Activated naive CD4-positive, alpha-beta T cell treated with anti-CD3 and anti-CD28 coated beads, Interleukin-2, amount 50 U/mL, for 24 hours (primary cell): ENCODE measurements at regions not wholly inside any gene's neighbourhood (a gene's known extent, or its start where the extent isn't known, plus 50 kb on each side); places are given as distances from the start of the nearest gene placed in this dataset.

Source experiments
- H3K27ac Mint-ChIP-seq: one replicate; pipeline ENCODE4 v1.8.0; 2021; ENCODE audit warnings: mild to moderate bottlenecking, mixed read lengths
- H3K27me3 Mint-ChIP-seq: one replicate; pipeline ENCODE4 v1.8.0; 2021; ENCODE audit warnings: mixed read lengths
- H3K36me3 Mint-ChIP-seq: one replicate; pipeline ENCODE4 v1.8.0; 2021; ENCODE audit warnings: mixed read lengths
- H3K4me1 Mint-ChIP-seq: one replicate; pipeline ENCODE4 v1.8.0; 2021; ENCODE audit warnings: mixed read lengths
- H3K4me3 Mint-ChIP-seq: one replicate; pipeline ENCODE4 v1.8.0; 2021; ENCODE audit warnings: mild to moderate bottlenecking, mixed read lengths
- H3K9me3 Mint-ChIP-seq: one replicate; pipeline ENCODE4 v1.8.0; 2021; ENCODE audit warnings: mixed read lengths

DNA sequence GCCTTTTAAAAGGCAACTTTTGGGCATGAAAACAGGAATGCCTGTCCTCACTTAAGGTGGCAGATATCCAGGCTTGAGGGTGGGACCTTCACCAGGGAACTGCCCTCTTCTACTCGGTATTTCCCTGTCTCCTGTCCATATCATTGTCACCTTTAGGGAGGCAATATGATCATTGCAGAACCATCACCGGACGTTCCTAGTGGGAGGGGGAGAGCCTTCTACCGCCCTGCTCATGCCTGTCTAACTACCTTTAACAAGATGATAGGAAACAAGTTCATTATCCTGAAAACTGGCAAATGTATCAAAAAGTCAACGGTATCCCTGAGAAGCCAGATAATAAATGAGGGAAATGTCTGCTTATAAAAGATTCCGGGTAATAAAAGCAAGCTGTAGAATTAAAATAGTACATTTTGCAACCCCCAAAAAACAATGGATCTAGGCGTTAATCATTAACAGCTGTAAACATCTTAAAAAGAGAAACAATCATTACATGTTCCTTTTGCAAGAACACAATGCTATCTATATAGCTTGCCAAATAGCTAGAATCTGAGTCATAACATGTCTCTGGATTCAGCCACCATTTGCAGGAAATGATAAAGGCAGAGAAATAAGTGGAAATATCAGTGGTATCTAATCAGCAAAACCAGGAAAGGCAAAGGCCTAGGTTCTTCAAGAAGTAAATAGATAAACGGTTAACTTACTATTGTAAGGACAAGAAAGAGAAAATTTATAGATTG, 852.9 kb upstream of the ADGRL4 start:
- Mint-ChIP-seq H3K4me3 (no peak overlapping the region), H3K4me1 (no peaks in the 10 kb centered on the region), H3K27ac (no peak overlapping the region), H3K27me3 (no peaks in the 10 kb centered on the region), H3K9me3 (no peaks in the 10 kb centered on the region), H3K36me3 (no peaks in the 10 kb centered on the region)

DNA sequence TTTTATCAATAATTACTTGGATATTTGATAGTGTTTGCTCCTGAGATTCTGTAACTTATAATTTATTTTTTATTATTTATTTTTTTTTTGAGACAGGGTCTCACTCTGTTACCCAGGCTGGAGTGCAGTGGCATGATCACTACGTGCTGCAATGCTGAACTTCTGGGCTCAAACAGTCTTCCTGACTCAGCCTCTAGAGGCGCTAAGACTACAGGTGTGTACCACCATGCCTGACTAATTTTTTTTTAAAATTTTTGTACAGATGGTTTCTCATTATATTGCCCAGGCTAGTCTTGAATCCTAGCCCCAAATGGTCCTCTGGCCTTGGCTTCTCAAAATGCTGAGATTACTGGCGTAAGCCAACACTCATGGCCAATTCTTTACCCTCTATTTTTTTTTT, 845.5 kb upstream of the ADGRL4 start:
- Mint-ChIP-seq H3K27me3 (no peaks in the 10 kb centered on the region), H3K27ac (no peak overlapping the region), H3K4me3 (no peak overlapping the region), H3K36me3 (no peaks in the 10 kb centered on the region), H3K4me1 (no peaks in the 10 kb centered on the region), H3K9me3 (no peaks in the 10 kb centered on the region)

DNA sequence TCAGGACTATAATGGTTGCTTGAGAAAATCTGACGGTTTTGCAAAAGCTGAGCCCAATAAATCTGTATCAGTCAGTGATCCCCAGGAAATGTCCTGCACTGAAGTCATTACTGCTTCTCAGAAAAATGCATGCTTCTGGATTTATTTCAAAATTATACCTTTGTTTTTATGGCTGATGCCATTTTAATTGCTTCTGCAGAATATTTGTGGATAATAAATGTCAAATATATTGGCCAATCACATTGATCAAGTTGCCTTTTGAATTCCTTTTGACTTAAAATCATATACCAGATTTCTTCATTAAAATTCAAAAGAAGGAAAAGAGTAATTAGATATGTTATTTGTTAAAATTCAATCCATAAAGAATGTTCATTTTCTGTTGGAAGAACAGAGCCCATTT, 842.9 kb upstream of the ADGRL4 start:
- Mint-ChIP-seq H3K27me3 (no peaks in the 10 kb centered on the region), H3K4me1 (no peaks in the 10 kb centered on the region), H3K27ac (no peak overlapping the region), H3K9me3 (peaks cover 4% of the 10 kb centered on the region), H3K4me3 (no peak overlapping the region), H3K36me3 (no peaks in the 10 kb centered on the region)

DNA sequence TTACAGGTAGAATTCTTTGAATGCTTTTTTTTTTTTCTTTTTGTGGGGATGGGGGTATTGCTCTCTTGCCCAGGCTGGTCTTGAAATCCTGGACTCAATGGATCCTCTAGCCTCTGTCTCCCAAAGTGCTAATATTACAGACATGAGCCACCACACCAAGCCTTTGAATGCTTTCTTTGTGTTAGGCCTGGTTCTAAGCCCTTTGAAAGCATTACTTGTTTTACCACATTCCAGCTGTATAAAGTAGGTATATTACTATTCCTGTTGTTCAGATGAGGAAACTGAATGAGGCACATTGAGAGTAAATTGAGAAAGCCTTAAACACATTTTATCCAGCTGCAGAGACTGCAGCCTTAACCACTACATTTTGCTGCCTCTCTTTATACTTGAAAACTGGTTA, 841.8 kb upstream of the ADGRL4 start:
- H3K4me3 Mint-ChIP-seq: no peak overlapping the region
- no peak overlapping the region for H3K27ac Mint-ChIP-seq
- H3K36me3 Mint-ChIP-seq: no peaks in the 10 kb centered on the region
- no peaks in the 10 kb centered on the region for H3K27me3 Mint-ChIP-seq
- H3K4me1 Mint-ChIP-seq: no peaks in the 10 kb centered on the region
- peaks cover 4% of the 10 kb centered on the region for H3K9me3 Mint-ChIP-seq

DNA sequence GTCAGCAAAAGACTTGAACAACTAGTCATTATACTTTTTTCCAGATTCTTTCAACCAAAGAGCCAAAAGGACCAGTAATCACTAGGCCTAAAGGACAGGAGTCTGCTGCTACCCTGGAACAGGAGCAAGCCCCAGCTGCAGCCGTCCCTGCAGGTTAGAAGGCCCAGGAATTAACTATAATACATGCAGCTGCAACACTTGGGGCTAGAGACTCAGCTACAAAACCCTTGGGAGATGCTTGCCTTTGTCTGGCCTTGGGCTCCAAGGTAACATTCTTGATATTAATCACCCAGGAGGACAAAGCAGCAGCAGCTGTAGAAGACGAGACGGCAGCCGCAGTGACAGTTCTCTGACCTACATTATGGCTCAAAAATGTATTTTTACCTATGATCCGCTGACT, 841.2 kb upstream of the ADGRL4 start:
- H3K4me1 Mint-ChIP-seq: no peaks in the 10 kb centered on the region
- H3K9me3 Mint-ChIP-seq: peaks cover 4% of the 10 kb centered on the region
- H3K4me3 Mint-ChIP-seq: no peak overlapping the region
- no peaks in the 10 kb centered on the region for H3K27me3 Mint-ChIP-seq
- no peaks in the 10 kb centered on the region for H3K36me3 Mint-ChIP-seq
- H3K27ac Mint-ChIP-seq: no peak overlapping the region

DNA sequence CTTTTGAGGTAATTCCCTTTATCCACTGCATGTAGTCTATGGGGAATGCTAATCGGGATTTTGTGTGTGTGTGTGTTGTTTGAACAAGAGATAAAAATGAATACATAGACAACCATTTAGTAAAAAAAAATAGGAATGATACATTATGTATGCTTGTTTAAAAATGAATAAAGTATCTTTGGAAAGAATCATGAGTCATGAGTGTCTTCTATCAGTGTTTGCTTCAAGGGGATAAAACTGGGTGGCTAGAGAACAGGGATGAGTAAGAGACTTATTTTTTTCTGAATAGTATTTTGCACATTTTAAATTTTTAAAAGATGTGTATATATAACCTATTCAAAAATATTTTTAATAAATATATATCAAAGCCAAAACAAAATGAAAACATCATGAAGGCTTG, 839.4 kb upstream of the ADGRL4 start:
- Mint-ChIP-seq H3K9me3 (peaks cover 4% of the 10 kb centered on the region), H3K4me3 (no peak overlapping the region), H3K36me3 (no peaks in the 10 kb centered on the region), H3K4me1 (no peaks in the 10 kb centered on the region), H3K27me3 (no peaks in the 10 kb centered on the region), H3K27ac (no peak overlapping the region)

DNA sequence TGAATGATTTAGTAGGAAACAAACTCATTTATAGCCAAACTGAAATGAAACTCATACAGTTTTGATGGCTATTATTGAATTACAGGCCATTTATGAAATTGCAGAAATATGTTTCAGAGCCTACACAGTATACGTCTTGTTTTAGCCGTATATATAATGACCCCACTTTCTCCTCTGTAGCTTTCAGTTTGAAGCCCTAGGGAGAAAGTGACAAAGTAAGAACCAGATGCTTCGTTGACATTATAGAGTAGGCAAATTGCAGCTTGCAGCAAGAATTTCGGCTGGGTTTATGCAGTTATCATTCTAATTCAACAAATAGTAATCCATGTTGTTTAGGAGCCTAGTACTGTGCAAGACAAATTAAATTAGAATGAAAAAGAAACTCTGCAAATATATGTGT, 836.3 kb upstream of the ADGRL4 start:
- H3K36me3 Mint-ChIP-seq: no peaks in the 10 kb centered on the region
- H3K9me3 Mint-ChIP-seq: peaks cover 4% of the 10 kb centered on the region
- H3K4me3 Mint-ChIP-seq: no peak overlapping the region
- H3K4me1 Mint-ChIP-seq: no peaks in the 10 kb centered on the region
- no peak overlapping the region for H3K27ac Mint-ChIP-seq
- no peaks in the 10 kb centered on the region for H3K27me3 Mint-ChIP-seq

DNA sequence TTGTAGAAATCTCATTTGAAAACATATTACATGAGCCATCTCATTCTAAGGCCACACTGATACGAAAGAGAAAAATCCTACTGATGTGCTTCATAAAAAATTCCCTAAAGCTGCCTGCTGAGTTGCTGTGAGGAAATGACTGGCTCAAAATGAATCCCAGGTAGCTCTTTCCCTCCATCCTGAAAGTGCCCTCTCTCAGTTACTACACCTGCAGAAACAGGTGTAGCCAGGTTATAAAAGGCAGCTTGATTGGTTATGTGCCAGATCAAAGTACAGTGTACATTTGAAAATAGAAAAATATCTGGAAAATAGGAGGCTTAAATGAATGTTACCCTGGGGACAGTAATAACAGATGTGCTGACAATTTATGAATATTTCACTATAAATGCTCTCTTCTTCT, 833.4 kb upstream of the ADGRL4 start:
- Mint-ChIP-seq H3K9me3 (peaks cover 4% of the 10 kb centered on the region), H3K27me3 (no peaks in the 10 kb centered on the region), H3K4me3 (no peak overlapping the region), H3K36me3 (no peaks in the 10 kb centered on the region), H3K4me1 (no peaks in the 10 kb centered on the region), H3K27ac (no peak overlapping the region)

DNA sequence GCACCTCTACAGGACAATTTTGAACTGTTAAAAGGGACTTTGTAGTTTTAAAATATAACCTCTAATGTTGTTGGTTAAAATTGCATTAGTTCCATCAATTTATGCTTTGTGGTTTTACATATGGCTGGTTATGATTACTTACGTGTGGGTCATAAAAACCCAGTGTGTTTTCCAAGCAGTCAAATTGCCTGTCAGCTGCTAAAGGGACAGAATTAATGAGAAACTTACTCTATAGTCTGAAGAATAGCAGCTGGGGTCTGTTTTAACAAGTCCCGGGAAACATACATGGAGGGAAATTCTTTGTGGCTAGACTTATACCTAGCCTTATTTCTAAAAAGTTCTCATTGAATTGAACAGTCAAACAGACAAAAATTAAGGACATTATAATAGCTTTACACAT, 820.9 kb upstream of the ADGRL4 start:
- no peaks in the 10 kb centered on the region for H3K4me1 Mint-ChIP-seq
- no peaks in the 10 kb centered on the region for H3K27me3 Mint-ChIP-seq
- H3K9me3 Mint-ChIP-seq: no peaks in the 10 kb centered on the region
- H3K27ac Mint-ChIP-seq: no peak overlapping the region
- no peaks in the 10 kb centered on the region for H3K36me3 Mint-ChIP-seq
- no peak overlapping the region for H3K4me3 Mint-ChIP-seq

DNA sequence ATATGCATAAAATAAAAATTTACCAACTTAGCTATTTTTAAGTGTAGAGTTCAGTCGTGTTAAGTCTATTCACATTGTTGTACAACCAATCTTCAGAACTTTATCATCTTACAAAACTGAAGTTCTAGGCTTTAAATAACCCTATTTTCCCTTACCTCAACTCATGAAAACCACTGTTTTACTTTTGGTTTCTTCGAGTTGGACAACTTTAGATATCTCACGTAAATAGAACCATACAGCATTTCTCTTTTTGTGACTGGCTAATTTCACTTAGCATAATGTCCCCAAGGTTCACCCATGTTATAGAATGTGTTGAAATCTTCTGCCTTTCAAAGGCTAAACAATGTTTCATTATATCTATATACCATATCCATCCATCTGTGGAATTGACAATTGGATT, 819.0 kb upstream of the ADGRL4 start:
- Mint-ChIP-seq H3K9me3 (no peaks in the 10 kb centered on the region), H3K27ac (no peak overlapping the region), H3K27me3 (no peaks in the 10 kb centered on the region), H3K4me1 (no peaks in the 10 kb centered on the region), H3K4me3 (no peak overlapping the region), H3K36me3 (no peaks in the 10 kb centered on the region)

DNA sequence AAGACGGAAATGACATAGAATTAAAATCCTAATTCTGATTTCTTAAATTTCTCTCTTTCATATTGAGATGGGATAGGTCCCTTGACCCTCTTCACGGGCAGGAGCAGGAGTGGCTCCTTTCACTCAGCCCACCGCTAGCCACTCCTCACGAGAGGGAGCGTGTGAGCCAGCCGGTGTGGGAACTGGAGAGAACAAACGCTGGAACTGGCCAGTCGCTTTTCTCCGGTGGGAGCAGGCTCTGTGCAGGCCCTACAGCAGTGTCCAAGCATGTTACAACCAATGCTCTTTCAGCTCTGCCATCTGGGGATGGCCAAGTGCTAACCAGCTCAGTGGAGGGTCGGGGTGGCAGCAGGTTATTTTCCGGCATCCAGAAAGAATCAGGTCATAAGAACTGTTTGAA, 815.5 kb upstream of the ADGRL4 start:
- no peaks in the 10 kb centered on the region for H3K27me3 Mint-ChIP-seq
- no peak overlapping the region for H3K4me3 Mint-ChIP-seq
- no peak overlapping the region for H3K27ac Mint-ChIP-seq
- no peaks in the 10 kb centered on the region for H3K4me1 Mint-ChIP-seq
- H3K36me3 Mint-ChIP-seq: no peaks in the 10 kb centered on the region
- no peaks in the 10 kb centered on the region for H3K9me3 Mint-ChIP-seq

DNA sequence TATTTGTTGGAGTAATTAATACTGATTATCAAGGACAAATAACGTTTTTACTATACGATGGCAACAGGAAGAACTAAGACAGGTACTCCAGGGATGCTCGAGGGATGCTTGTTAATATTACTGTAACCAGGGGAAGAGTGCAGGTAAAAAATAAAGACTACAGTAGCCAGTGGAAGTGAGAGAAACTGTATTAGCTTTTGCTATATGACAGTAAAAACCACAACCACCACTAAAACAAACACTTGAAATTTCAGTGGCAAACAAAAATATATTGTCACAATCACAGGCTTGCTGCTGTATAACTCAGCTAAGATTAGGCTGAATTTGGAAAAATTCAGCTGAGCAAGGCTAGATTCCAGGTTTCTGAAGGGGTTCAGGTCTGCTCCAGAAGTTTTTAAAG, 812.6 kb upstream of the ADGRL4 start:
- Mint-ChIP-seq H3K36me3 (no peaks in the 10 kb centered on the region), H3K9me3 (no peaks in the 10 kb centered on the region), H3K4me3 (no peak overlapping the region), H3K27ac (no peak overlapping the region), H3K4me1 (no peaks in the 10 kb centered on the region), H3K27me3 (no peaks in the 10 kb centered on the region)

DNA sequence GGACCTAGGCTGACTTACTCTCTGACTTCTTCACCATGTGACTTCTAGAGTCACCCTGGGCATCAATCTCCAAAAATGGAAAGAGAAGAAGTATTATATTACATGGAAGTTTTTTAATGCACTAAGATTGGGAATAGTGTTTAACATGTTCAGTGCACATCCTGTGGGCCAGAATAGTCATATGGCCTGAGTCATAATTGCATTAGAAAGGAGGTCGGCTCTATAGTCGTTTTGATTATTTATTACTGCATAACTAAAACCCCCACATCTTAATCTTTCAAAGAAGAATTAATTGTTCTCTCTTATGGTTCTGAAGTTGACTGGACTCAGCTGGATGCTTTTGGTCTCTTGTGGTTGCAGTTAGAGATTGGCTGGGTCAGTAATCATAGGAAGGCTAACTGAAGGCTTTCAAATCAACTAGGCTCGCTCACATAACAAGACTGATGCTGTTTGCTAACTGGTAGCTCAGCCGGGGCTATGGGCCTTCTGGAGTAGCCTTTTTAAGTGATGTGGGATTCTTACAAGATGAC, 810.6 kb upstream of the ADGRL4 start:
- Mint-ChIP-seq H3K4me3 (no peak overlapping the region), H3K27ac (no peak overlapping the region), H3K36me3 (no peaks in the 10 kb centered on the region), H3K9me3 (no peaks in the 10 kb centered on the region), H3K27me3 (no peaks in the 10 kb centered on the region), H3K4me1 (no peaks in the 10 kb centered on the region)

DNA sequence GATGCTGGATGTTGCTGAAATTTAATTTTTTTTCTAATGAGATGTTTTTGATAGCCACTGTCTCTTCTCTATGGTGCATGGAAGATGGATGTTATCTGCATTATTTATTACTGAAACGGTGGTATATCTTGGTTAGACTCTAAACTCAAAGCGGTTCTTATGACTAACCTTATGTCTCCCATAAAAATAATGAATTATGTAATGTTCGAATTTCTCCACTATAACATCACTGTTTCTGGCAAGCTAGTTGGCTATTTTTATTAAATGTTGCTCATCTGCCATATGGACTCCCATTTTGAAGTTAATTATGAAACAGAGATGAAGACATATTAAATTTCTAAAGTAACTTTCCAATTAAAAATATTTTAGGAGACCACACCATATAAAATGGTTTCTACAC, 808.6 kb upstream of the ADGRL4 start:
- no peaks in the 10 kb centered on the region for H3K9me3 Mint-ChIP-seq
- H3K36me3 Mint-ChIP-seq: no peaks in the 10 kb centered on the region
- H3K4me3 Mint-ChIP-seq: no peak overlapping the region
- H3K27ac Mint-ChIP-seq: no peak overlapping the region
- H3K4me1 Mint-ChIP-seq: no peaks in the 10 kb centered on the region
- no peaks in the 10 kb centered on the region for H3K27me3 Mint-ChIP-seq

DNA sequence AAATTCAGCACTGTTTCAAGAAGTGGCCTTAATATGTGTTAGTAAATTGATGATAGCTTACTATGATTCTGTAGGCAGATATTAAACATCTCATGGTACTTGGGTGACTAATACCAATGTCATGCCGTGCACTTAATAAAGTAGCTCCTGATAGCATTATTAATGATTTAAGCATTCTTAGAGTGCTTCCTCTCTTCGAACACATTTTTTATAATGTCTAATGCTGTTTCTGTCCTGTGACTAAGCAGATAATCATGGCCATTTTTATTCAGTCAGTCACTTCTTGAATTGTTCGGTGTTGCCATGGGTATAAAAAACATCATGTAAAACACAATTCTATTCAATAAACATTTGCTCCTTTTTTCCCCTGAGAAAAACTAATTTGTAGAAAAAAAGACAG, 804.6 kb upstream of the ADGRL4 start:
- Mint-ChIP-seq H3K9me3 (no peaks in the 10 kb centered on the region), H3K27me3 (no peaks in the 10 kb centered on the region), H3K27ac (no peak overlapping the region), H3K4me1 (no peaks in the 10 kb centered on the region), H3K4me3 (no peak overlapping the region), H3K36me3 (no peaks in the 10 kb centered on the region)

DNA sequence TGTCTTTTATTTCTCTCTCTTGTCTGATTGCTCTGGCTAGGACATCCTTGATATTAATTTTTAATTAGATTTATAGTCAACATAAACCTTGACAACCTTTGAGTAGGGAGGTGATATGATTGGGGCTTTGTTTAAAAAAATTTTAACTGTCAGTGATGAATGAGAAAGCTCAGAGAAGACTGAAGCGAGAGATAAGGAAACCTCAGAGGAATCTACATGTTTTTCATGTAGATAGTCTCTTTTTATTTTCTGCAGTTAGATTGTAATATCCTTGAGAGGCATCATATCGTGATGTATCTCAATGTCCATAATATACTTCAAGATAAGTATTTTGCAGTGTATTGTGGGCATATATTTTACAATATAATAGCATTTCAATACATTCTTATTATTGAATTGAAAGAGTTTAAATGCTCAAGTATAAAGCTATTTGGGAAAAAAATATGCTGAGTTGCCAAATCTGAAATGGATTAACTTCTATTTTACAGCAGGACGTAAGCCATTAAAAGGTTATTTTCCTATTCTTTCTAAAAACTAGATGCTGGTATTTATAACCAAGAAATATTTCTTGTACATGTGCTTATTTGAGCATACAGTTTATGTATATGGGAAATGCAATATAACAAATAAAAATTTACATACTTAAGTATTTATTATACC, 802.4 kb upstream of the ADGRL4 start:
- no peaks in the 10 kb centered on the region for H3K27me3 Mint-ChIP-seq
- no peak overlapping the region for H3K4me3 Mint-ChIP-seq
- H3K4me1 Mint-ChIP-seq: no peaks in the 10 kb centered on the region
- H3K9me3 Mint-ChIP-seq: no peaks in the 10 kb centered on the region
- no peak overlapping the region for H3K27ac Mint-ChIP-seq
- no peaks in the 10 kb centered on the region for H3K36me3 Mint-ChIP-seq

DNA sequence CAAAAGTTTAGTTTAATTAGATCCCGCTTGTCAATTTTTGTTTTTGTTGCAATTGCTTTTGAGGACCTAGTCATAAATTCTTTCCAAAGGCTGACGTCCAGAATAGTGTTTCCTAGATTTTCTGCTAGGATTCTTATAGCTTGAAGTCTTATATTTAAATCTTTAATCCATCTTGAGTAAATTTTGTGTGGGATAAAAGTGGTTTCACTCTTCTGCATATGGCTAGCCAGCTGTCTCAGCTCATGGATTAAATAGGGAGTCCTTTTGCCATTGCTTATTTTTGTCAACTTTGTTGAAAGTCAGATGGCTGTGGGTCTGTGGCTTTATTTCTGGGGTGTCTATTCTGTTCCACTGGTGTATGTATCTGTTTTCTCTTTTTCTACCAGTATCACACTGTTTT, 801.3 kb upstream of the ADGRL4 start:
- no peaks in the 10 kb centered on the region for H3K36me3 Mint-ChIP-seq
- H3K9me3 Mint-ChIP-seq: no peaks in the 10 kb centered on the region
- no peak overlapping the region for H3K27ac Mint-ChIP-seq
- H3K4me1 Mint-ChIP-seq: no peaks in the 10 kb centered on the region
- no peaks in the 10 kb centered on the region for H3K27me3 Mint-ChIP-seq
- H3K4me3 Mint-ChIP-seq: no peak overlapping the region
